Heart right ventricle (tissue), 16 donors: ENCODE measurements at regions not wholly inside any gene's neighbourhood (a gene's known extent, or its start where the extent isn't known, plus 50 kb on each side); places are given as distances from the start of the nearest gene placed in this dataset.

ENCODE experiments used
- ATAC-seq, 8 donors: fragments of 200-7000 bp; cut with Tn5 transposase; one replicate each; pipeline ENCODE4 v1.9.1; 2020; ENCODE audit warnings: mild to moderate bottlenecking in 8 of 8, moderate library complexity in 8 of 8, moderate number of reproducible peaks in 1 of 8
- DNase-seq, 2 donors: peaks; one replicate each; pipeline ENCODE4 v3.0.0-alpha.2; 2020
- H3K27ac ChIP-seq, 10 donors: fragments of 200-600 bp; sonication (generic) in 2 of 10; one replicate each; pipeline versions ENCODE4 v1.5.0 to v1.8.0; 2020 to 2022; ENCODE audit warnings: mild to moderate bottlenecking in 3 of 10
- H3K27me3 ChIP-seq, 7 donors: fragments of 200-600 bp; one replicate each; pipeline ENCODE4 v1.8.0; 2021 to 2022; ENCODE audit warnings: mild to moderate bottlenecking in 2 of 7
- H3K36me3 ChIP-seq, 9 donors: fragments of 200-600 bp; sonication (generic) in 1 of 9; one replicate each; pipeline versions ENCODE4 v1.5.0 to v1.8.0; 2020 to 2022; ENCODE audit warnings: mild to moderate bottlenecking in 2 of 9
- H3K4me1 ChIP-seq, 9 donors: fragments of 200-600 bp; sonication (generic) in 1 of 9; one replicate each; pipeline versions ENCODE4 v1.5.0 to v1.8.0; 2020 to 2022; ENCODE audit warnings: mild to moderate bottlenecking in 4 of 9
- H3K4me3 ChIP-seq, 10 donors: fragments of 200-600 bp; sonication (generic) in 2 of 10; one replicate each; pipeline versions ENCODE4 v1.5.0 to v1.8.0; 2020 to 2022; ENCODE audit warnings: mild to moderate bottlenecking in 7 of 10, moderate library complexity in 2 of 10
- H3K9me3 ChIP-seq, 11 donors: fragments of 200-600 bp in 10 of 11; sonication (generic) in 2 of 11; one replicate each; pipeline versions ENCODE4 v1.5.0 to v1.8.0; 2013 to 2022; ENCODE audit warnings: mild to moderate bottlenecking in 2 of 11, control low read depth in 1 of 11, moderate library complexity in 1 of 11
- WGBS, 2 donors: extraction: QIAGEN DNeasy Blood & Tissue Kit; methylation state at CpG; one replicate each; pipeline ENCODE4 v1.1.7; 2013; ENCODE audit warnings: inconsistent platforms in 1 of 2; 5-methylcytosine and 5-hydroxymethylcytosine counted together
- intact Hi-C, 10 donors: fragments of 100-400 bp; cut with DNase I; formaldehyde crosslinking; loops; one replicate each; pipeline versions ENCODE4 v1.11.1 to v1.14.2; 2022
- TF ChIP-seq, protein P1 (sequence below), 9 donors: fragments of 200-600 bp; sonication (generic) in 2 of 9; IDR thresholded peaks; one replicate each; pipeline versions ENCODE4 v1.5.0 to v1.8.0; 2021 to 2022; ENCODE audit warnings: antibody characterized with exemption in 9 of 9, mild to moderate bottlenecking in 5 of 9, moderate library complexity in 1 of 9
- donor health status: Arrhythmogenic right ventricular cardiomyopathy.
- donor health status: ischemic (EF 13 %, LVEDD 7.1; RV severe dilation, severe dysfunction).
- donor health status: healthy with polysubstance abuse.
- donor health status: DM: no; HTN: yes; CAD: no.
- donor health status: DM: no; HTN: no; CAD: no.
- donor health status: ischemic (EF 25% LVEDD 6.9; RV normal size, moderate dysfunction).
- donor health status: ischemic (EF 25% LVEDD 5.7; RV mildly dilated, moderate dysfunction).
- donor health status: healthy.
- donor health status: DM: yes; HTN: yes; CAD: no.
- donor health status: Ischemic cardiomyopathy.
- donor health status: ischemic (EF 35%, LVEDD 5.7; RV mildly dilated, moderate dysfunction).
- donor health status: nonischemic (EF 11% LVEDD 7.7; RV severe dilation, severe dysfunction).
- donor health status: DM: yes; HTN: yes; CAD: no.
- donor health status: PGD.
- donor health status: ischemic (EF 29% LVEDD 5.4; RV normal size, mild dysfunction).
- donor health status: nonischemic (EF 23%, LVEDD 6.1; RV moderate dilation, normal function).

DNA sequence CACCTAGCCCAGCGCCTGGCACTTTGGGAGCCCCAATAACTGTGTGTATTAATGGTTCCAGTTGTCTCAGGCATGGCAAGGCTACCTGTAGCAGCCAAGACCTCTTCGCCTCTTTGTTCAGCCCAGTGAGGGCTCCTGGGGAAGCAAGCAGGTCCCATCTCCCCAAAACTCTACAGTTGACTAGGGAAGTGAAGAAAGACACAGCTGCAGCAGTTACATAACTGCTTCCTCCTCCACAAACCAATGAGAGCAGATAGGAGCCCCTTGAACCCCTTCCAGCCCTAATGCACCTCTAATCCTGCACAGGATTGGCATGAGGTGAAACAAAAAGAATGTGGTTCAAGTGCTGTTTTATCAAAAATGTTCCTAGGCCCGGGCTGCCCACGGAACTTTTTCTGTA lies 100.5 kb downstream of the SYF2 start:
- no peaks in the 10 kb centered on the region for H3K36me3 ChIP-seq
- no peaks in the 10 kb centered on the region for H3K9me3 ChIP-seq
- peaks cover 0 to 13% (median 0%) of the 10 kb centered on the region in 9 donors for H3K4me1 ChIP-seq
- no peak overlapping the region for H3K27ac ChIP-seq
- ATAC-seq: no peak
- 64 to 67% methylated on average over 4 of the region's 4 CpGs for WGBS, 2 donors
- TF ChIP-seq, protein P1, sequence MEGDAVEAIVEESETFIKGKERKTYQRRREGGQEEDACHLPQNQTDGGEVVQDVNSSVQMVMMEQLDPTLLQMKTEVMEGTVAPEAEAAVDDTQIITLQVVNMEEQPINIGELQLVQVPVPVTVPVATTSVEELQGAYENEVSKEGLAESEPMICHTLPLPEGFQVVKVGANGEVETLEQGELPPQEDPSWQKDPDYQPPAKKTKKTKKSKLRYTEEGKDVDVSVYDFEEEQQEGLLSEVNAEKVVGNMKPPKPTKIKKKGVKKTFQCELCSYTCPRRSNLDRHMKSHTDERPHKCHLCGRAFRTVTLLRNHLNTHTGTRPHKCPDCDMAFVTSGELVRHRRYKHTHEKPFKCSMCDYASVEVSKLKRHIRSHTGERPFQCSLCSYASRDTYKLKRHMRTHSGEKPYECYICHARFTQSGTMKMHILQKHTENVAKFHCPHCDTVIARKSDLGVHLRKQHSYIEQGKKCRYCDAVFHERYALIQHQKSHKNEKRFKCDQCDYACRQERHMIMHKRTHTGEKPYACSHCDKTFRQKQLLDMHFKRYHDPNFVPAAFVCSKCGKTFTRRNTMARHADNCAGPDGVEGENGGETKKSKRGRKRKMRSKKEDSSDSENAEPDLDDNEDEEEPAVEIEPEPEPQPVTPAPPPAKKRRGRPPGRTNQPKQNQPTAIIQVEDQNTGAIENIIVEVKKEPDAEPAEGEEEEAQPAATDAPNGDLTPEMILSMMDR (IDR thresholded peaks at IDR 0.05): no peak
- H3K27me3 ChIP-seq: peaks cover 0 to 26% (median 5%) of the 10 kb centered on the region in 7 donors
- no peak for DNase-seq
- intact Hi-C loops: no loop called here
- no peak overlapping the region for H3K4me3 ChIP-seq

DNA sequence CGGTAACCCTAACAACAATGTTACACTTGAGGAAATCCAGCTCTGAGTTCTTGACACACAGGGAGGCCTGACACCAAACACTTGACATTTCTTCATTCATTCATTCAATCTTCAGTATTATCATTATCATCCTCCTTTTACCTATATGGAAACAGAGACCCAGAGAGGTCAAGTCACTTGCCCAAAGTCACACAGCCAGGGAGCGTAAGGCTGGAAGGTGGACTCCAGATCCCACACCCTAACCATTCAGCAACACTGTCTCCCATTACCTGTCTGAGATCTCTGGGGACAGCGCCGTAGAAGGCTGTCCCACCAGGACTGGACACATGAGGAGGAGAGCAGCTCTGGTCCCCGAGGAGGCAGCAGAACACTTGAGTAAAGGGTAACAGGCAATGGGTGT lies 101.4 kb downstream of the SYF2 start:
- H3K27ac ChIP-seq: no peak overlapping the region
- H3K9me3 ChIP-seq: peaks cover 0 to 5% (median 0%) of the 10 kb centered on the region in 11 donors
- peaks cover 0 to 26% (median 5%) of the 10 kb centered on the region in 7 donors for H3K27me3 ChIP-seq
- no peak overlapping the region for H3K4me3 ChIP-seq
- TF ChIP-seq, protein P1 (IDR thresholded peaks at IDR 0.05): no peak
- intact Hi-C loops: no loop called here
- peaks cover 0 to 13% (median 0%) of the 10 kb centered on the region in 9 donors for H3K4me1 ChIP-seq
- DNase-seq (no peak), ATAC-seq (no peak)
- no peaks in the 10 kb centered on the region for H3K36me3 ChIP-seq
- WGBS, 2 donors: 85 to 90% methylated on average over 5 of the region's 5 CpGs

DNA sequence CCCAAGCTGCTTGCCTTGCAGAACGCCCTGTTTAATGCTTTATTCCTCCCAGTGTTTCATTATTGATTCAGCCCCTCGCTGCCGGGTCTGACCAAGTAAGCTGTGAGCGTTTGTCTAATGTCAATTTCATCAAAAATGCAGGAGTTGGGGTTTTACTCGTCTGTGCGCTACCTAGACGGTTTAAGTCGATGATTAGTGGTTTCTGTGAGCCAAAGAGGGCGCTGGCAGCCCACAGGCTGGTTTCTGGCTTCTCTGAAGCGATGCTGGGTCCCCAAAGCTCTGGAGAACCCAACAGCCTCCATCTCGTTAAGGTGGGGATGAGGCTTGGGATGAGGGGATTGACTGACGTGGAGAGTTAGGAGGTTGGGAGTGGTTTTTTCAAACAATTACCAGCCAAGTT lies 102.9 kb downstream of the SYF2 start:
- TF ChIP-seq, protein P1 (IDR thresholded peaks at IDR 0.05): no peak
- intact Hi-C loops: no loop called here
- WGBS, 2 donors: 82 to 87% methylated on average over 12 of the region's 12 CpGs

DNA sequence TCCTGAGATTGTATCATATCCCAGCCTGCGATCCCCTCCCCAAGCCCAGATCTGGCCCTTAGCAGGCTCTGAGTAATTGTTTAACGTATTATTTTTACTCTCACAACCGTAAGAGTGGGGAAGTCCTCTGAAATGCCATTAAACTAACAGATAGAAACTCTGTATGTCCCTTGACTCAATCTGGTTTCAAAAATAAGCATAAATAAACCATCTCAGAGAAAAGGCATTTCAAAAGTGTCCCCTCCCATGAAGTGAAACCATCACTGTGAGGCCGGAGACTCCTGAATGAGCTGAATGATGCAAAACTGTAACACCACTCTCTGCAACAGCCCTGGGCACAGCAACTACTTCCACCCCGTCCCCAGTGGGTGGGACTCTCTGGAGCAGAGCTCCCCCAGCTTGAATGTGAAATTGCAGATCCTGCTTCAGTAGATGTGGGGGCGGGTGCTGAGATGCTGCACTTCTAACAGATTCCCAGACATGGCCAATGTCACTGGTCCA lies 104.1 kb downstream of the SYF2 start:
- WGBS, 2 donors: 59 to 62% methylated on average over 6 of the region's 6 CpGs
- DNase-seq: no peak
- Histone ChIP-seq H3K36me3 (no peaks in the 10 kb centered on the region), H3K4me3 (no peak overlapping the region), H3K9me3 (peaks cover 0 to 5% (median 0%) of the 10 kb centered on the region in 11 donors), H3K27me3 (peaks cover 0 to 20% (median 5%) of the 10 kb centered on the region in 7 donors), H3K27ac (no peak overlapping the region), H3K4me1 (peaks cover 0 to 13% (median 0%) of the 10 kb centered on the region in 9 donors)
- TF ChIP-seq, protein P1 (IDR thresholded peaks at IDR 0.05): no peak
- intact Hi-C loops: no loop called here
- no peak for ATAC-seq

More for the DNA sequence above, 102.9 kb downstream of the SYF2 start:
- no peak for ATAC-seq
- Histone ChIP-seq H3K4me3 (no peak overlapping the region), H3K27ac (no peak overlapping the region), H3K36me3 (no peaks in the 10 kb centered on the region), H3K27me3 (peaks cover 0 to 21% (median 5%) of the 10 kb centered on the region in 7 donors), H3K9me3 (peaks cover 0 to 5% (median 0%) of the 10 kb centered on the region in 11 donors), H3K4me1 (peaks cover 0 to 13% (median 0%) of the 10 kb centered on the region in 9 donors)
- no peak for DNase-seq
